H1 (cell line): ENCODE measurements at regions not wholly inside any gene's neighbourhood (a gene's known extent, or its start where the extent isn't known, plus 50 kb on each side); places are given as distances from the start of the nearest gene placed in this dataset.

Experiments used
- CTCF ChIA-PET: fragments of 300-600 bp; sonication (Branson Sonifier 250); formaldehyde crosslinking; loops from one replicate; lab custom pipeline; 2021; ENCODE audit not compliant: partially characterized antibody; lab: Charles Lee
- POLR2A ChIA-PET: fragments of 300-600 bp; sonication (Branson Sonifier 250); formaldehyde crosslinking; loops from one replicate; lab custom pipeline; 2021; ENCODE audit warnings: inconsistent platforms; ENCODE audit not compliant: partially characterized antibody; lab: Charles Lee
- DNase-seq, 2 experiments: peaks; one replicate each; pipeline versions ENCODE4 v3.0.0 to v3.0.0-alpha.2; 2010 to 2022; ENCODE audit warnings: low spot score in 2 of 2, low read depth in 1 of 2, mixed read lengths in 1 of 2
- FAIRE-seq: peaks from 2 replicates; lab custom pipeline; 2011; peaks lifted over from hg19 to GRCh38; lab: Jason Lieb, UNC
- H2AFZ ChIP-seq: 2 replicates; pipeline ENCODE4 v1.8.1; 2012; ENCODE audit warnings: low read length, inconsistent platforms
- H2AK5ac ChIP-seq: 2 replicates; pipeline ENCODE4 v1.6.1; 2013; ENCODE audit warnings: low read depth, low read length
- H2BK120ac ChIP-seq: replicated peaks from 2 replicates; pipeline ENCODE3; 2013; ENCODE audit warnings: low read depth, low read length, inconsistent platforms
- H2BK12ac ChIP-seq: 2 replicates; pipeline ENCODE4 v1.6.1; 2013; ENCODE audit warnings: low read depth, low read length
- H2BK15ac ChIP-seq: 2 replicates; pipeline ENCODE4 v1.6.1; 2013; ENCODE audit warnings: low read length
- H2BK20ac ChIP-seq: 2 replicates; pipeline ENCODE4 v1.6.1; 2013; ENCODE audit warnings: low read length
- H2BK5ac ChIP-seq: 2 replicates; pipeline ENCODE4 v1.6.1; 2013; ENCODE audit warnings: low read depth, low read length
- H3K14ac ChIP-seq: 2 replicates; pipeline ENCODE4 v1.6.1; 2013; ENCODE audit warnings: inconsistent platforms; ENCODE audit not compliant: insufficient read length
- H3K18ac ChIP-seq: 2 replicates; pipeline ENCODE4 v1.6.1; 2013; ENCODE audit warnings: low read length; ENCODE audit errors: extremely low read depth
- H3K23ac ChIP-seq: 2 replicates; pipeline ENCODE4 v1.6.1; 2013; ENCODE audit warnings: inconsistent platforms; ENCODE audit not compliant: insufficient read length
- H3K23me2 ChIP-seq: 2 replicates; pipeline ENCODE4 v1.6.1; 2013; ENCODE audit warnings: low read depth, low read length
- H3K27ac ChIP-seq: 2 replicates; pipeline ENCODE4 v1.6.1; 2011; ENCODE audit warnings: low read depth, low read length, inconsistent platforms
- H3K27me3 ChIP-seq, 4 experiments: replicated peaks in 1 of 4; 1 replicate in 1 of 4; 2 replicates in 3 of 4; pipeline versions ENCODE4 v1.6.1 to v1.8.1; 2011 to 2013; ENCODE audit warnings: low read length in 3 of 4, mild to moderate bottlenecking in 3 of 4, inconsistent platforms in 2 of 4, mixed read lengths in 2 of 4, moderate library complexity in 1 of 4; ENCODE audit not compliant: control insufficient read depth in 3 of 4, insufficient read depth in 3 of 4; ENCODE audit errors: extremely low read depth in 1 of 4
- H3K36me3 ChIP-seq, 4 experiments: 2 replicates each; pipeline versions ENCODE4 v1.6.1 to v1.8.1; 2011 to 2013; ENCODE audit warnings: mild to moderate bottlenecking in 4 of 4, low read length in 3 of 4, moderate library complexity in 2 of 4, control low read depth in 1 of 4, inconsistent platforms in 1 of 4; ENCODE audit not compliant: insufficient read depth in 4 of 4, control insufficient read depth in 2 of 4
- H3K4ac ChIP-seq: replicated peaks from 2 replicates; pipeline ENCODE3; 2013; ENCODE audit warnings: low read length, low read depth, mixed read lengths, inconsistent platforms; ENCODE audit not compliant: insufficient read length
- H3K4me1 ChIP-seq, 4 experiments: replicated peaks in 1 of 4; 1 replicate in 1 of 4; 2 replicates in 3 of 4; pipeline versions ENCODE4 v1.6.1 to v1.8.1; 2011 to 2013; ENCODE audit warnings: low read length in 3 of 4, inconsistent platforms in 2 of 4, mixed read lengths in 1 of 4; ENCODE audit not compliant: insufficient read depth in 4 of 4, control insufficient read depth in 3 of 4
- H3K4me2 ChIP-seq, 2 experiments: 2 replicates each; pipeline versions ENCODE4 v1.6.1 to v1.8.1; 2011 to 2013; ENCODE audit warnings: low read depth in 2 of 2, low read length in 2 of 2, control low read depth in 1 of 2, inconsistent platforms in 1 of 2, mild to moderate bottlenecking in 1 of 2; ENCODE audit not compliant: insufficient read depth in 1 of 2
- H3K4me3 ChIP-seq, 4 experiments: fragments of 200-600, 300-600 bp in 1 of 4; sonication (generic), shearing (Covaris generic), sonication (Bioruptor Twin) in 1 of 4; 2 replicates each; pipeline versions ENCODE4 v1.5.1 to v1.8.1; 2011 to 2016; ENCODE audit warnings: low read length in 4 of 4, low read depth in 3 of 4, control low read depth in 2 of 4, inconsistent platforms in 2 of 4, mild to moderate bottlenecking in 2 of 4, mixed read lengths in 1 of 4, moderate library complexity in 1 of 4; ENCODE audit not compliant: insufficient read depth in 2 of 4; ENCODE audit errors: extremely low read depth in 1 of 4
- H3K56ac ChIP-seq: replicated peaks from 2 replicates; pipeline ENCODE3; 2013; ENCODE audit warnings: low read depth, mild to moderate bottlenecking, mixed read lengths, low read length, inconsistent platforms; ENCODE audit not compliant: insufficient read length
- H3K79me1 ChIP-seq: 2 replicates; pipeline ENCODE4 v1.6.1; 2013; ENCODE audit warnings: low read depth, low read length, control low read depth
- H3K79me2 ChIP-seq, 2 experiments: 2 replicates each; pipeline versions ENCODE4 v1.6.1 to v1.8.1; 2012 to 2013; ENCODE audit warnings: low read length in 2 of 2, mild to moderate bottlenecking in 2 of 2, inconsistent platforms in 1 of 2; ENCODE audit not compliant: insufficient read depth in 2 of 2, control insufficient read depth in 1 of 2
- H3K9ac ChIP-seq, 4 experiments: replicated peaks in 1 of 4; 1 replicate in 1 of 4; 2 replicates in 3 of 4; pipeline versions ENCODE4 v1.6.1 to v1.8.1; 2011 to 2013; ENCODE audit warnings: low read depth in 3 of 4, low read length in 3 of 4, control low read depth in 2 of 4, mild to moderate bottlenecking in 2 of 4, moderate library complexity in 2 of 4, inconsistent platforms in 1 of 4; ENCODE audit errors: extremely low read depth in 1 of 4
- H3K9me3 ChIP-seq, 2 experiments: 2 replicates each; pipeline versions ENCODE4 v1.6.1 to v1.8.1; 2012 to 2013; ENCODE audit warnings: mild to moderate bottlenecking in 2 of 2, moderate library complexity in 2 of 2, control low read depth in 1 of 2, inconsistent platforms in 1 of 2, low read depth in 1 of 2, low read length in 1 of 2, mixed read lengths in 1 of 2; ENCODE audit not compliant: insufficient read depth in 2 of 2
- H4K20me1 ChIP-seq, 2 experiments: replicated peaks in 1 of 2; 2 replicates each; pipeline versions ENCODE3 to v1.8.1; 2011 to 2013; ENCODE audit warnings: inconsistent platforms in 2 of 2, low read length in 2 of 2, mild to moderate bottlenecking in 1 of 2; ENCODE audit not compliant: insufficient read depth in 2 of 2, control insufficient read depth in 1 of 2
- H4K5ac ChIP-seq: 2 replicates; pipeline ENCODE4 v1.6.1; 2013; ENCODE audit warnings: low read length, low read depth, mixed read lengths, inconsistent platforms; ENCODE audit not compliant: insufficient read length
- H4K8ac ChIP-seq: 2 replicates; pipeline ENCODE4 v1.8.0; 2013; ENCODE audit warnings: mild to moderate bottlenecking, moderate library complexity, low read length, inconsistent platforms; ENCODE audit not compliant: insufficient read depth; ENCODE audit errors: extremely low read depth
- H4K91ac ChIP-seq: replicated peaks from 2 replicates; pipeline ENCODE3; 2013; ENCODE audit warnings: low read length, mixed read lengths, inconsistent platforms; ENCODE audit not compliant: insufficient read length
- BCL11A ChIP-seq, 2 experiments: IDR thresholded peaks; one replicate each; pipeline ENCODE4 v1.6.1; 2011; ENCODE audit warnings: low read depth in 2 of 2, low read length in 2 of 2, mild to moderate bottlenecking in 2 of 2
- CEBPB ChIP-seq: IDR thresholded peaks from 2 replicates; pipeline ENCODE4 v1.6.1; 2012; ENCODE audit warnings: low read depth, low read length
- EP300 ChIP-seq, 2 experiments: IDR thresholded peaks; 1 replicate in 1 of 2; 2 replicates in 1 of 2; pipeline ENCODE4 v1.6.1; 2011 to 2012; ENCODE audit warnings: low read depth in 2 of 2, low read length in 2 of 2, mild to moderate bottlenecking in 2 of 2, borderline replicate concordance in 1 of 2, inconsistent platforms in 1 of 2, moderate library complexity in 1 of 2
- FOSL1 ChIP-seq: IDR thresholded peaks from 2 replicates; pipeline ENCODE4 v1.6.1; 2011; ENCODE audit warnings: mild to moderate bottlenecking, low read depth, low read length, moderate library complexity; ENCODE audit not compliant: insufficient read depth
- GTF2F1 ChIP-seq: IDR thresholded peaks from 2 replicates; pipeline ENCODE4 v1.6.1; 2012; ENCODE audit warnings: low read depth, low read length, improper control_type of control experiment, borderline replicate concordance
- HDAC6 ChIP-seq: IDR thresholded peaks from one replicate; pipeline ENCODE4 v1.7.1; 2012; ENCODE audit warnings: low read depth, mild to moderate bottlenecking, inconsistent platforms, low read length, moderate library complexity
- JUND ChIP-seq: IDR thresholded peaks from 2 replicates; pipeline ENCODE4 v1.6.1; 2011; ENCODE audit warnings: mild to moderate bottlenecking, improper control_type of control experiment, low read length
- MAFK ChIP-seq: IDR thresholded peaks from 2 replicates; pipeline ENCODE4 v1.6.1; 2012; ENCODE audit warnings: low read depth, mild to moderate bottlenecking, improper control_type of control experiment, low read length
- PHF8 ChIP-seq: fragments of 200-600 bp; sonication (generic); conservative IDR thresholded peaks from 2 replicates; pipeline ENCODE4 v1.7.1; 2012; ENCODE audit warnings: low read depth, mild to moderate bottlenecking, inconsistent platforms, low read length, moderate library complexity
- POLR2AphosphoS5 ChIP-seq: IDR thresholded peaks from 2 replicates; pipeline ENCODE4 v1.6.1; 2011; ENCODE audit warnings: low read depth, low read length
- SIN3A ChIP-seq, 2 experiments: IDR thresholded peaks in 1 of 2; conservative IDR thresholded peaks in 1 of 2; 2 replicates each; pipeline ENCODE4 v1.6.1; 2011 to 2012; ENCODE audit warnings: low read length in 2 of 2, improper control_type of control experiment in 1 of 2, low read depth in 1 of 2, mild to moderate bottlenecking in 1 of 2
- SIRT6 ChIP-seq: IDR thresholded peaks from one replicate; pipeline ENCODE4 v1.7.1; 2012; ENCODE audit warnings: low read length, inconsistent platforms
- SP4 ChIP-seq: IDR thresholded peaks from 2 replicates; pipeline ENCODE4 v1.6.1; 2012; ENCODE audit warnings: low read length, inconsistent platforms
- SRF ChIP-seq: IDR thresholded peaks from 2 replicates; pipeline ENCODE4 v1.6.1; 2011; ENCODE audit warnings: mild to moderate bottlenecking, low read depth, low read length, moderate library complexity
- TCF12 ChIP-seq: IDR thresholded peaks from 2 replicates; pipeline ENCODE4 v1.6.1; 2011; ENCODE audit warnings: low read depth, mild to moderate bottlenecking, low read length
- TEAD4 ChIP-seq: IDR thresholded peaks from 2 replicates; pipeline ENCODE4 v1.6.1; 2012; ENCODE audit warnings: low read depth, low read length, inconsistent platforms, mixed read lengths
- WGBS, 2 experiments: shearing (Covaris generic) in 1 of 2; methylation state at CpG; one replicate each; pipeline versions ENCODE4 v1.1.6 to v1.1.7; 2013 to 2015; ENCODE audit warnings: low lambda C conversion rate in 2 of 2, mixed read lengths in 2 of 2, inconsistent platforms in 1 of 2, low coverage in 1 of 2, missing lambda C conversion rate in 1 of 2; ENCODE audit not compliant: insufficient replicate concordance in 2 of 2, insufficient coverage in 1 of 2, insufficient read length in 1 of 2; ENCODE audit errors: extremely low coverage in 1 of 2, missing lambda C conversion rate in 1 of 2; 5-methylcytosine and 5-hydroxymethylcytosine counted together

- Histone ChIP-seq H3K27ac (no peak overlapping the region), H3K79me1 (no peaks in the 10 kb centered on the region), H3K4me2 (no peak overlapping the region), H4K91ac (no peak overlapping the region), H2BK120ac (no peak overlapping the region), H3K18ac (no peak overlapping the region), H3K4me1 (peaks cover 0 to 5% (median 2%) of the 10 kb centered on the region in 4 experiments; a peak in 3 of 7 replicates), H3K4me3 (no peak overlapping the region), H3K23ac (no peak overlapping the region), H3K23me2 (peaks cover 8% of the 10 kb centered on the region; the same call in 1 of the 2 replicates), H3K79me2 (no peaks in the 10 kb centered on the region), H3K9ac (no peak overlapping the region), H2AK5ac (no peak overlapping the region), H2BK5ac (no peak overlapping the region), H2AFZ (no peak overlapping the region), H3K4ac (no peak overlapping the region), H3K9me3 (no peaks in the 10 kb centered on the region), H4K8ac (no peak overlapping the region), H2BK15ac (no peak overlapping the region), H3K14ac (no peak overlapping the region), H3K56ac (no peak overlapping the region), H2BK12ac (no peak overlapping the region), H3K27me3 (peaks cover 16 to 35% (median 26%) of the 10 kb centered on the region in 4 experiments; a peak in 6 of 7 replicates), H3K36me3 (no peaks in the 10 kb centered on the region), H4K5ac (no peak overlapping the region), H2BK20ac (no peak overlapping the region), H4K20me1 (no peaks in the 10 kb centered on the region)
- DNase-seq (no peak), FAIRE-seq (no peak)
- ChIA-PET CTCF (interaction anchor here (0.5 to 5.2 kb wide), 26 partner anchors 8 to 1562 kb away, joined by 3 to 63 read pairs (median 4); no protein-coding TSS in a partner anchor), POLR2A (no interaction called here)
- WGBS, 2 experiments: 89% methylated on average over 8 of the region's 8 CpGs; no CpG with 5 or more reads in 1 of the 2 experiments
- TF ChIP-seq EP300 (IDR thresholded peaks at IDR 0.05; ENCODE audit: borderline replicate concordance in 1 of 2, low read depth in 2 of 2, low read length in 2 of 2): no peak
- no peak for TF ChIP-seq HDAC6
- TF ChIP-seq BCL11A (IDR thresholded peaks at IDR 0.05; ENCODE audit: low read depth in 2 of 2, low read length in 2 of 2): no peak
- no peak for TF ChIP-seq MAFK
- no peak for TF ChIP-seq PHF8
- TF ChIP-seq SIN3A (conservative IDR thresholded peaks at IDR 0.05 in 1 of 2, IDR thresholded peaks at IDR 0.05 in 1 of 2; ENCODE audit: low read depth in 1 of 2, low read length in 2 of 2): no peak
- no peak for TF ChIP-seq FOSL1
- TF ChIP-seq SRF: no peak
- no peak for TF ChIP-seq CEBPB
- no peak for TF ChIP-seq TEAD4
- TF ChIP-seq SP4: no peak
- TF ChIP-seq POLR2AphosphoS5: no peak
- TF ChIP-seq JUND: no peak
- TF ChIP-seq SIRT6: no peak
- no peak for TF ChIP-seq TCF12
- TF ChIP-seq GTF2F1: no peak
Measured at GRCh38 chr7:25850735-25851134, 301.3 kb upstream of the NFE2L3 start.
